ENCODE measurements at regions not wholly inside any gene's neighbourhood (a gene's known extent, or its start where the extent isn't known, plus 50 kb on each side); places are given as distances from the start of the nearest gene placed in this dataset.

- H3K9ac ChIP-seq (ENCODE audit: low read length): no peak overlapping the region
- H3K9me2 ChIP-seq (replicated peaks; ENCODE audit: insufficient read depth, low read length): no peaks in the 10 kb centered on the region
- no peaks in the 10 kb centered on the region for H3K36me3 ChIP-seq (replicated peaks; ENCODE audit: insufficient read depth, low read length)
- H3K4me2 ChIP-seq (ENCODE audit: low read depth, low read length): peak overlapping the region; percentile 10; the same call in 1 of the 2 replicates
- H3K79me2 ChIP-seq (ENCODE audit: low read length): no peaks in the 10 kb centered on the region
- no peaks in the 10 kb centered on the region for H4K20me1 ChIP-seq (ENCODE audit: insufficient read depth, low read length)
- no peak overlapping the region for H3K4me3 ChIP-seq (ENCODE audit: low read length)
- peak; percentile 84 for DNase-seq
- no peak for TF ChIP-seq EZH2 (optimal IDR thresholded peaks at IDR 0.05; ENCODE audit: low read depth, low read length)
- no peak for TF ChIP-seq EZH2phosphoT487 (IDR thresholded peaks at IDR 0.05; ENCODE audit: low read length)
- no peak for TF ChIP-seq CTCF (IDR thresholded peaks at IDR 0.05; ENCODE audit: low read length)
- H3K27me3 ChIP-seq (replicated peaks; ENCODE audit: insufficient read depth, low read length): no peaks in the 10 kb centered on the region
- no peak overlapping the region for H2AFZ ChIP-seq (ENCODE audit: low read length)
- no peak overlapping the region for H3K27ac ChIP-seq (ENCODE audit: low read length)
- H3F3A ChIP-seq (ENCODE audit: insufficient read depth, low read length): peaks cover 22% of the 10 kb centered on the region
- peaks cover 37% of the 10 kb centered on the region for H3K4me1 ChIP-seq (ENCODE audit: low read length)
- no peaks in the 10 kb centered on the region for H3K9me3 ChIP-seq (replicated peaks; ENCODE audit: insufficient read depth, low read length)
These were observed 74.0 kb downstream of the POLR2M start for GRCh38 chr15:57780471-57780870.

DNA sequence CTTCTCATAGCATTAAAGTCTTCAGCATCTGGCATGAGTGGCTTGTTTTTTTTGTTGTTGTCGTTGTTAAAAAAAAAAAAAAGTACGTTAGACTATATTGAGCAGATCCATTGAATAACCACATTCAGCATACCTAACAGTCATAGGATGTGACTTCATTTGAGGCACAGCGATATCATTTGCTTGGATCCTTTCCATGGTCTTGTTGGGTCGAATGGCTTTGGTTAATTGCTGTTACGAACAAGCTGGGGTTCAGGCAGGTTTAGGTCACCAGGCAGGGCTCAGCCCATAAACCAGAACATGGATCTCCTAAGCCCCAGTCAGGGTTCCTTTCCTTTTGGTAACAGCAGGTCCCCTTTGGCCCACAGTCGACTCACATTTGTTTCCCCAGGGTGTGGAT, 76.2 kb downstream of the POLR2M start:
- H3F3A ChIP-seq (ENCODE audit: insufficient read depth, low read length): peaks cover 10% of the 10 kb centered on the region
- H3K79me2 ChIP-seq (ENCODE audit: low read length): no peaks in the 10 kb centered on the region
- no peak overlapping the region for H3K4me3 ChIP-seq (ENCODE audit: low read length)
- no peak overlapping the region for H3K4me2 ChIP-seq (ENCODE audit: low read depth, low read length)
- no peak for TF ChIP-seq EZH2phosphoT487 (IDR thresholded peaks at IDR 0.05; ENCODE audit: low read length)
- no peak for TF ChIP-seq EZH2 (optimal IDR thresholded peaks at IDR 0.05; ENCODE audit: low read depth, low read length)
- TF ChIP-seq CTCF (IDR thresholded peaks at IDR 0.05; ENCODE audit: low read length): no peak
- no peak overlapping the region for H2AFZ ChIP-seq (ENCODE audit: low read length)
- H4K20me1 ChIP-seq (ENCODE audit: insufficient read depth, low read length): no peaks in the 10 kb centered on the region
- H3K9me2 ChIP-seq (replicated peaks; ENCODE audit: insufficient read depth, low read length): no peaks in the 10 kb centered on the region
- H3K36me3 ChIP-seq (replicated peaks; ENCODE audit: insufficient read depth, low read length): no peaks in the 10 kb centered on the region
- no peak for DNase-seq
- H3K4me1 ChIP-seq (ENCODE audit: low read length): peaks cover 21% of the 10 kb centered on the region
- H3K27me3 ChIP-seq (replicated peaks; ENCODE audit: insufficient read depth, low read length): no peaks in the 10 kb centered on the region
- H3K9me3 ChIP-seq (replicated peaks; ENCODE audit: insufficient read depth, low read length): no peaks in the 10 kb centered on the region
- no peak overlapping the region for H3K27ac ChIP-seq (ENCODE audit: low read length)
- H3K9ac ChIP-seq (ENCODE audit: low read length): no peak overlapping the region

DNA sequence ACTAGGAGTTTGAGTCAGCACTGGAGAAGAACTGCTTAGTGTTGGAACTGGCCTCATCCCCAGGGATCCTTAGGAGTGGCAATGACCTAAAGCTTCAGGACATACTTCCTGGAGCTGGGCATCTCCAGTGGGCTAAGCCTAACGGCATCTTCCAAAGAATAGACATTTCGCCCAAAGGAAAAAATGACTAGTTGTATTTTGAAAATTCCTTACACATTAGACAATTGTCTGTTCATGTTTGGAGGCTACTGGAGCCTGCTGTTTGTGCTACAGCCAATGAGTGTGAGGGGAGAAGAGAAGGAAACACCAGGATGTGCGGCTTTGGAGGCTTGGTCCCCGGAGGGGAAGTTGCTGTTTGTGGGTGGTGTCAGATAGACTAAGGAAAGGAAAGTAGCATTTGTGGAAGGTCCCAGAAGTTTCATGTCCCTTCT, 77.6 kb downstream of the POLR2M start:
- Histone ChIP-seq H2AFZ (ENCODE audit: low read length) (no peak overlapping the region), H3K9ac (ENCODE audit: low read length) (no peak overlapping the region), H4K20me1 (ENCODE audit: insufficient read depth, low read length) (no peaks in the 10 kb centered on the region), H3K9me2 (replicated peaks; ENCODE audit: insufficient read depth, low read length) (no peaks in the 10 kb centered on the region), H3K79me2 (ENCODE audit: low read length) (no peaks in the 10 kb centered on the region), H3K4me1 (ENCODE audit: low read length) (peaks cover 13% of the 10 kb centered on the region), H3K9me3 (replicated peaks; ENCODE audit: insufficient read depth, low read length) (no peaks in the 10 kb centered on the region), H3K27me3 (replicated peaks; ENCODE audit: insufficient read depth, low read length) (no peaks in the 10 kb centered on the region), H3K27ac (ENCODE audit: low read length) (no peak overlapping the region), H3K36me3 (replicated peaks; ENCODE audit: insufficient read depth, low read length) (no peaks in the 10 kb centered on the region), H3F3A (ENCODE audit: insufficient read depth, low read length) (peaks cover 9% of the 10 kb centered on the region), H3K4me2 (ENCODE audit: low read depth, low read length) (no peak overlapping the region), H3K4me3 (ENCODE audit: low read length) (no peak overlapping the region)
- DNase-seq: no peak
- TF ChIP-seq EZH2phosphoT487 (IDR thresholded peaks at IDR 0.05; ENCODE audit: low read length) (no peak), CTCF (IDR thresholded peaks at IDR 0.05; ENCODE audit: low read length) (no peak), EZH2 (optimal IDR thresholded peaks at IDR 0.05; ENCODE audit: low read depth, low read length) (no peak)
